GM23338 (cell line): ENCODE measurements at regions not wholly inside any gene's neighbourhood (a gene's known extent, or its start where the extent isn't known, plus 50 kb on each side); places are given as distances from the start of the nearest gene placed in this dataset.

ENCODE experiments used
- ATAC-seq: fragments of 200-7000 bp; cut with Tn5 transposase; 3 replicates; pipeline ENCODE4 v1.9.1; 2020
- DNase-seq: peaks from one replicate; pipeline ENCODE4 v3.0.0-alpha.2; 2015; ENCODE audit warnings: low spot score
- H2AFZ ChIP-seq: fragments of 200-600 bp; sonication (generic); 2 replicates; pipeline ENCODE4 v1.8.0; 2016; ENCODE audit warnings: antibody characterized with exemption, mild to moderate bottlenecking, moderate library complexity
- H3F3A ChIP-seq: fragments of 200-600 bp; sonication (generic); replicated peaks from 2 replicates; pipeline ENCODE4 v1.8.0; 2017; ENCODE audit warnings: antibody characterized with exemption, mixed run types, low read depth
- H3K27ac ChIP-seq: fragments of 200-600 bp; sonication (generic); 2 replicates; pipeline ENCODE4 v1.6.1; 2016; ENCODE audit warnings: low read depth
- H3K27me3 ChIP-seq: fragments of 200-600 bp; sonication (generic); 2 replicates; pipeline ENCODE4 v1.8.0; 2016; ENCODE audit warnings: mild to moderate bottlenecking, mixed run types, moderate library complexity; ENCODE audit not compliant: insufficient read depth
- H3K36me3 ChIP-seq: fragments of 200-600 bp; sonication (generic); 2 replicates; pipeline ENCODE4 v1.8.0; 2016; ENCODE audit warnings: mild to moderate bottlenecking; ENCODE audit not compliant: insufficient read depth
- H3K4me1 ChIP-seq: fragments of 200-600 bp; sonication (generic); 2 replicates; pipeline ENCODE4 v1.8.0; 2016; ENCODE audit warnings: mild to moderate bottlenecking, moderate library complexity; ENCODE audit not compliant: insufficient read depth
- H3K4me2 ChIP-seq: fragments of 200-600 bp; sonication (generic); 2 replicates; pipeline ENCODE4 v1.7.1; 2017; ENCODE audit warnings: mixed run types
- H3K4me3 ChIP-seq: fragments of 200-600 bp; sonication (generic); 2 replicates; pipeline ENCODE4 v1.6.1; 2016; ENCODE audit warnings: mixed run types
- H3K79me2 ChIP-seq: fragments of 200-600 bp; sonication (generic); replicated peaks from 2 replicates; pipeline ENCODE4 v1.8.0; 2017; ENCODE audit warnings: mild to moderate bottlenecking; ENCODE audit not compliant: insufficient read depth
- H3K9me2 ChIP-seq: fragments of 200-600 bp; sonication (generic); 2 replicates; pipeline ENCODE4 v1.8.0; 2017; ENCODE audit not compliant: insufficient read depth
- H4K20me1 ChIP-seq: fragments of 200-600 bp; sonication (generic); replicated peaks from 2 replicates; pipeline ENCODE4 v1.8.0; 2017; ENCODE audit warnings: mild to moderate bottlenecking; ENCODE audit not compliant: insufficient read depth
- H3K27ac Mint-ChIP-seq: 2 replicates; pipeline ENCODE4 v1.8.0; 2020; ENCODE audit warnings: inconsistent platforms, mild to moderate bottlenecking, moderate library complexity, mixed read lengths
- H3K27me3 Mint-ChIP-seq: 3 replicates; pipeline ENCODE4 v1.8.0; 2022; ENCODE audit warnings: low read depth, mild to moderate bottlenecking, moderate library complexity, mixed read lengths, inconsistent platforms; ENCODE audit not compliant: insufficient read depth, poor library complexity
- H3K36me3 Mint-ChIP-seq: 3 replicates; pipeline ENCODE4 v1.8.0; 2021; ENCODE audit warnings: low read depth, mild to moderate bottlenecking, inconsistent platforms, moderate library complexity, mixed read lengths
- H3K4me1 Mint-ChIP-seq: 3 replicates; pipeline ENCODE4 v1.8.0; 2020; ENCODE audit warnings: mild to moderate bottlenecking, inconsistent platforms, mixed read lengths
- H3K4me3 Mint-ChIP-seq: 3 replicates; pipeline ENCODE4 v1.8.0; 2021; ENCODE audit warnings: moderate library complexity, mild to moderate bottlenecking, inconsistent platforms, mixed read lengths
- H3K9me3 Mint-ChIP-seq: 3 replicates; pipeline ENCODE4 v1.8.0; 2020; ENCODE audit warnings: moderate library complexity, mild to moderate bottlenecking, inconsistent platforms, mixed read lengths
- CREB1 ChIP-seq: fragments of 250-450 bp; sonication (Bioruptor Pico); IDR thresholded peaks from 2 replicates; pipeline ENCODE4 v1.5.0; 2020; ENCODE audit warnings: low read depth, mild to moderate bottlenecking, moderate library complexity
- EZH2 ChIP-seq: fragments of 200-600 bp; sonication (generic); IDR thresholded peaks from one replicate; pipeline ENCODE4 v1.8.0; 2017; ENCODE audit warnings: antibody characterized with exemption, mild to moderate bottlenecking, low read depth; ENCODE audit not compliant: unreplicated experiment
- EZH2phosphoT487 ChIP-seq: fragments of 200-600 bp; sonication (generic); IDR thresholded peaks from one replicate; pipeline ENCODE4 v1.8.1; 2018; ENCODE audit warnings: antibody characterized with exemption; ENCODE audit not compliant: unreplicated experiment
- JUNB ChIP-seq: IDR thresholded peaks from one replicate; pipeline ENCODE4 v1.6.1; 2016; ENCODE audit warnings: antibody characterized with exemption; ENCODE audit not compliant: unreplicated experiment
- NANOG ChIP-seq: IDR thresholded peaks from 2 replicates; pipeline ENCODE4 v1.6.1; 2016; ENCODE audit warnings: antibody characterized with exemption, borderline replicate concordance
- POLR2AphosphoS5 ChIP-seq: IDR thresholded peaks from 2 replicates; pipeline ENCODE4 v1.6.1; 2016; ENCODE audit warnings: antibody characterized with exemption, low read depth
- STAT1 ChIP-seq: IDR thresholded peaks from one replicate; pipeline ENCODE4 v1.6.1; 2016; ENCODE audit warnings: antibody characterized with exemption; ENCODE audit not compliant: unreplicated experiment
- ZNF114 ChIP-seq: fragments of 250-450 bp; sonication (Bioruptor Pico); IDR thresholded peaks from 2 replicates; pipeline ENCODE4 v1.5.0; 2020; ENCODE audit warnings: mild to moderate bottlenecking, moderate library complexity
- ZNF331 ChIP-seq: fragments of 250-450 bp; sonication (Bioruptor Pico); IDR thresholded peaks from 2 replicates; pipeline ENCODE4 v1.5.0; 2020; ENCODE audit warnings: low read depth, mild to moderate bottlenecking, moderate library complexity
- TF ChIP-seq, protein P1 (sequence below): IDR thresholded peaks from one replicate; pipeline ENCODE4 v1.6.1; 2018; ENCODE audit warnings: antibody characterized with exemption; ENCODE audit not compliant: unreplicated experiment
- TF ChIP-seq, protein P2 (sequence below): fragments of 250-450 bp; sonication (Bioruptor Pico); IDR thresholded peaks from 2 replicates; pipeline ENCODE4 v1.5.0; 2020; ENCODE audit warnings: mild to moderate bottlenecking, moderate library complexity
- TF ChIP-seq, protein P3 (sequence below): IDR thresholded peaks from 2 replicates; pipeline ENCODE4 v1.6.1; 2016; ENCODE audit warnings: antibody characterized with exemption
- TF ChIP-seq, protein P4 (sequence below), 2 experiments: fragments of 200-600 bp in 1 of 2; sonication (generic) in 1 of 2; conservative IDR thresholded peaks; 2 replicates each; pipeline versions ENCODE4 v1.5.1 to v1.6.1; 2016 to 2017; ENCODE audit warnings: antibody characterized with exemption in 2 of 2, low read depth in 2 of 2, mild to moderate bottlenecking in 2 of 2, moderate library complexity in 1 of 2

- Histone ChIP-seq H3F3A (no peaks in the 10 kb centered on the region), H4K20me1 (no peaks in the 10 kb centered on the region), H3K4me2 (no peak overlapping the region), H3K79me2 (no peaks in the 10 kb centered on the region), H3K9me2 (no peaks in the 10 kb centered on the region; the same call in 1 of the 2 replicates), H3K4me3 (no peak overlapping the region), H3K36me3 (no peaks in the 10 kb centered on the region; the same call in 1 of the 2 replicates), H3K4me1 (no peaks in the 10 kb centered on the region), H3K27me3 (no peaks in the 10 kb centered on the region), H3K27ac (no peak overlapping the region), H2AFZ (no peak overlapping the region)
- no peak for ATAC-seq
- DNase-seq = no peak
- Mint-ChIP-seq H3K4me3 (no peak overlapping the region), H3K36me3 (peaks cover 8% of the 10 kb centered on the region; the same call in 1 of the 3 replicates), H3K27ac (no peak overlapping the region), H3K4me1 (no peaks in the 10 kb centered on the region), H3K9me3 (peaks cover 29% of the 10 kb centered on the region), H3K27me3 (no peaks in the 10 kb centered on the region)
- TF ChIP-seq, protein P1, sequence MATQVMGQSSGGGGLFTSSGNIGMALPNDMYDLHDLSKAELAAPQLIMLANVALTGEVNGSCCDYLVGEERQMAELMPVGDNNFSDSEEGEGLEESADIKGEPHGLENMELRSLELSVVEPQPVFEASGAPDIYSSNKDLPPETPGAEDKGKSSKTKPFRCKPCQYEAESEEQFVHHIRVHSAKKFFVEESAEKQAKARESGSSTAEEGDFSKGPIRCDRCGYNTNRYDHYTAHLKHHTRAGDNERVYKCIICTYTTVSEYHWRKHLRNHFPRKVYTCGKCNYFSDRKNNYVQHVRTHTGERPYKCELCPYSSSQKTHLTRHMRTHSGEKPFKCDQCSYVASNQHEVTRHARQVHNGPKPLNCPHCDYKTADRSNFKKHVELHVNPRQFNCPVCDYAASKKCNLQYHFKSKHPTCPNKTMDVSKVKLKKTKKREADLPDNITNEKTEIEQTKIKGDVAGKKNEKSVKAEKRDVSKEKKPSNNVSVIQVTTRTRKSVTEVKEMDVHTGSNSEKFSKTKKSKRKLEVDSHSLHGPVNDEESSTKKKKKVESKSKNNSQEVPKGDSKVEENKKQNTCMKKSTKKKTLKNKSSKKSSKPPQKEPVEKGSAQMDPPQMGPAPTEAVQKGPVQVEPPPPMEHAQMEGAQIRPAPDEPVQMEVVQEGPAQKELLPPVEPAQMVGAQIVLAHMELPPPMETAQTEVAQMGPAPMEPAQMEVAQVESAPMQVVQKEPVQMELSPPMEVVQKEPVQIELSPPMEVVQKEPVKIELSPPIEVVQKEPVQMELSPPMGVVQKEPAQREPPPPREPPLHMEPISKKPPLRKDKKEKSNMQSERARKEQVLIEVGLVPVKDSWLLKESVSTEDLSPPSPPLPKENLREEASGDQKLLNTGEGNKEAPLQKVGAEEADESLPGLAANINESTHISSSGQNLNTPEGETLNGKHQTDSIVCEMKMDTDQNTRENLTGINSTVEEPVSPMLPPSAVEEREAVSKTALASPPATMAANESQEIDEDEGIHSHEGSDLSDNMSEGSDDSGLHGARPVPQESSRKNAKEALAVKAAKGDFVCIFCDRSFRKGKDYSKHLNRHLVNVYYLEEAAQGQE = no peak
- TF ChIP-seq CREB1 (CRISPR knock-in tag) (no peak), NANOG (no peak), STAT1 (no peak), EZH2 (no peak), POLR2AphosphoS5 (no peak), ZNF331 (CRISPR knock-in tag) (no peak), EZH2phosphoT487 (no peak), ZNF114 (no peak), JUNB (no peak)
- TF ChIP-seq, protein P2, sequence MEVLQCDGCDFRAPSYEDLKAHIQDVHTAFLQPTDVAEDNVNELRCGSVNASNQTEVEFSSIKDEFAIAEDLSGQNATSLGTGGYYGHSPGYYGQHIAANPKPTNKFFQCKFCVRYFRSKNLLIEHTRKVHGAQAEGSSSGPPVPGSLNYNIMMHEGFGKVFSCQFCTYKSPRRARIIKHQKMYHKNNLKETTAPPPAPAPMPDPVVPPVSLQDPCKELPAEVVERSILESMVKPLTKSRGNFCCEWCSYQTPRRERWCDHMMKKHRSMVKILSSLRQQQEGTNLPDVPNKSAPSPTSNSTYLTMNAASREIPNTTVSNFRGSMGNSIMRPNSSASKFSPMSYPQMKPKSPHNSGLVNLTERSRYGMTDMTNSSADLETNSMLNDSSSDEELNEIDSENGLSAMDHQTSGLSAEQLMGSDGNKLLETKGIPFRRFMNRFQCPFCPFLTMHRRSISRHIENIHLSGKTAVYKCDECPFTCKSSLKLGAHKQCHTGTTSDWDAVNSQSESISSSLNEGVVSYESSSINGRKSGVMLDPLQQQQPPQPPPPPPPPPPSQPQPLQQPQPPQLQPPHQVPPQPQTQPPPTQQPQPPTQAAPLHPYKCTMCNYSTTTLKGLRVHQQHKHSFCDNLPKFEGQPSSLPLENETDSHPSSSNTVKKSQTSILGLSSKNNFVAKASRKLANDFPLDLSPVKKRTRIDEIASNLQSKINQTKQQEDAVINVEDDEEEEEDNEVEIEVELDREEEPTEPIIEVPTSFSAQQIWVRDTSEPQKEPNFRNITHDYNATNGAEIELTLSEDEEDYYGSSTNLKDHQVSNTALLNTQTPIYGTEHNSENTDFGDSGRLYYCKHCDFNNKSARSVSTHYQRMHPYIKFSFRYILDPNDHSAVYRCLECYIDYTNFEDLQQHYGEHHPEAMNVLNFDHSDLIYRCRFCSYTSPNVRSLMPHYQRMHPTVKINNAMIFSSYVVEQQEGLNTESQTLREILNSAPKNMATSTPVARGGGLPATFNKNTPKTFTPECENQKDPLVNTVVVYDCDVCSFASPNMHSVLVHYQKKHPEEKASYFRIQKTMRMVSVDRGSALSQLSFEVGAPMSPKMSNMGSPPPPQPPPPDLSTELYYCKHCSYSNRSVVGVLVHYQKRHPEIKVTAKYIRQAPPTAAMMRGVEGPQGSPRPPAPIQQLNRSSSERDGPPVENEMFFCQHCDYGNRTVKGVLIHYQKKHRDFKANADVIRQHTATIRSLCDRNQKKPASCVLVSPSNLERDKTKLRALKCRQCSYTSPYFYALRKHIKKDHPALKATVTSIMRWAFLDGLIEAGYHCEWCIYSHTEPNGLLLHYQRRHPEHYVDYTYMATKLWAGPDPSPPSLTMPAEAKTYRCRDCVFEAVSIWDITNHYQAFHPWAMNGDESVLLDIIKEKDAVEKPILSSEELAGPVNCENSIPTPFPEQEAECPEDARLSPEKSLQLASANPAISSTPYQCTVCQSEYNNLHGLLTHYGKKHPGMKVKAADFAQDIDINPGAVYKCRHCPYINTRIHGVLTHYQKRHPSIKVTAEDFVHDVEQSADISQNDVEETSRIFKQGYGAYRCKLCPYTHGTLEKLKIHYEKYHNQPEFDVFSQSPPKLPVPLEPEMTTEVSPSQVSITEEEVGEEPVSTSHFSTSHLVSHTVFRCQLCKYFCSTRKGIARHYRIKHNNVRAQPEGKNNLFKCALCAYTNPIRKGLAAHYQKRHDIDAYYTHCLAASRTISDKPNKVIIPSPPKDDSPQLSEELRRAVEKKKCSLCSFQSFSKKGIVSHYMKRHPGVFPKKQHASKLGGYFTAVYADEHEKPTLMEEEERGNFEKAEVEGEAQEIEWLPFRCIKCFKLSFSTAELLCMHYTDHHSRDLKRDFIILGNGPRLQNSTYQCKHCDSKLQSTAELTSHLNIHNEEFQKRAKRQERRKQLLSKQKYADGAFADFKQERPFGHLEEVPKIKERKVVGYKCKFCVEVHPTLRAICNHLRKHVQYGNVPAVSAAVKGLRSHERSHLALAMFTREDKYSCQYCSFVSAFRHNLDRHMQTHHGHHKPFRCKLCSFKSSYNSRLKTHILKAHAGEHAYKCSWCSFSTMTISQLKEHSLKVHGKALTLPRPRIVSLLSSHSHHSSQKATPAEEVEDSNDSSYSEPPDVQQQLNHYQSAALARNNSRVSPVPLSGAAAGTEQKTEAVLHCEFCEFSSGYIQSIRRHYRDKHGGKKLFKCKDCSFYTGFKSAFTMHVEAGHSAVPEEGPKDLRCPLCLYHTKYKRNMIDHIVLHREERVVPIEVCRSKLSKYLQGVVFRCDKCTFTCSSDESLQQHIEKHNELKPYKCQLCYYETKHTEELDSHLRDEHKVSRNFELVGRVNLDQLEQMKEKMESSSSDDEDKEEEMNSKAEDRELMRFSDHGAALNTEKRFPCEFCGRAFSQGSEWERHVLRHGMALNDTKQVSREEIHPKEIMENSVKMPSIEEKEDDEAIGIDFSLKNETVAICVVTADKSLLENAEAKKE (CRISPR knock-in tag) = no peak
- TF ChIP-seq, protein P3, sequence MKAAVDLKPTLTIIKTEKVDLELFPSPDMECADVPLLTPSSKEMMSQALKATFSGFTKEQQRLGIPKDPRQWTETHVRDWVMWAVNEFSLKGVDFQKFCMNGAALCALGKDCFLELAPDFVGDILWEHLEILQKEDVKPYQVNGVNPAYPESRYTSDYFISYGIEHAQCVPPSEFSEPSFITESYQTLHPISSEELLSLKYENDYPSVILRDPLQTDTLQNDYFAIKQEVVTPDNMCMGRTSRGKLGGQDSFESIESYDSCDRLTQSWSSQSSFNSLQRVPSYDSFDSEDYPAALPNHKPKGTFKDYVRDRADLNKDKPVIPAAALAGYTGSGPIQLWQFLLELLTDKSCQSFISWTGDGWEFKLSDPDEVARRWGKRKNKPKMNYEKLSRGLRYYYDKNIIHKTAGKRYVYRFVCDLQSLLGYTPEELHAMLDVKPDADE = no peak
- TF ChIP-seq, protein P4, sequence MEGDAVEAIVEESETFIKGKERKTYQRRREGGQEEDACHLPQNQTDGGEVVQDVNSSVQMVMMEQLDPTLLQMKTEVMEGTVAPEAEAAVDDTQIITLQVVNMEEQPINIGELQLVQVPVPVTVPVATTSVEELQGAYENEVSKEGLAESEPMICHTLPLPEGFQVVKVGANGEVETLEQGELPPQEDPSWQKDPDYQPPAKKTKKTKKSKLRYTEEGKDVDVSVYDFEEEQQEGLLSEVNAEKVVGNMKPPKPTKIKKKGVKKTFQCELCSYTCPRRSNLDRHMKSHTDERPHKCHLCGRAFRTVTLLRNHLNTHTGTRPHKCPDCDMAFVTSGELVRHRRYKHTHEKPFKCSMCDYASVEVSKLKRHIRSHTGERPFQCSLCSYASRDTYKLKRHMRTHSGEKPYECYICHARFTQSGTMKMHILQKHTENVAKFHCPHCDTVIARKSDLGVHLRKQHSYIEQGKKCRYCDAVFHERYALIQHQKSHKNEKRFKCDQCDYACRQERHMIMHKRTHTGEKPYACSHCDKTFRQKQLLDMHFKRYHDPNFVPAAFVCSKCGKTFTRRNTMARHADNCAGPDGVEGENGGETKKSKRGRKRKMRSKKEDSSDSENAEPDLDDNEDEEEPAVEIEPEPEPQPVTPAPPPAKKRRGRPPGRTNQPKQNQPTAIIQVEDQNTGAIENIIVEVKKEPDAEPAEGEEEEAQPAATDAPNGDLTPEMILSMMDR (conservative IDR thresholded peaks at IDR 0.05; ENCODE audit: low read depth in 2 of 2) = no peak
Measured at GRCh38 chr2:193818801-193819499, 1624.2 kb upstream of the TMEFF2 start.
